Transverse colon (tissue), 4 donors: ENCODE measurements at regions not wholly inside any gene's neighbourhood (a gene's known extent, or its start where the extent isn't known, plus 50 kb on each side); places are given as distances from the start of the nearest gene placed in this dataset.

ENCODE experiments used
- DNase-seq: peaks from one replicate; pipeline ENCODE4 v3.0.0-alpha.2; 2019
- H3K27ac ChIP-seq, 4 donors: fragments of 200-600 bp; sonication (generic); 2 replicates each; pipeline ENCODE4 v1.5.1; 2016 to 2018; ENCODE audit warnings: inconsistent platforms in 4 of 4
- H3K27me3 ChIP-seq: fragments of 200-600 bp; sonication (generic); 2 replicates; pipeline ENCODE4 v1.5.1; 2017; ENCODE audit warnings: inconsistent platforms
- H3K36me3 ChIP-seq, 4 donors: fragments of 200-600 bp; sonication (generic); 2 replicates each; pipeline ENCODE4 v1.5.1; 2017 to 2019; ENCODE audit warnings: inconsistent platforms in 4 of 4
- H3K4me1 ChIP-seq, 4 donors: fragments of 200-600 bp; sonication (generic); 2 replicates each; pipeline ENCODE4 v1.5.1; 2017 to 2020; ENCODE audit warnings: inconsistent platforms in 4 of 4
- H3K4me3 ChIP-seq, 4 donors: fragments of 200-600 bp; sonication (generic); 1 replicate in 1 of 4; 2 replicates in 3 of 4; pipeline versions ENCODE4 v1.5.1 to v1.6.1; 2017 to 2019; ENCODE audit warnings: inconsistent platforms in 4 of 4
- H3K9me3 ChIP-seq, 2 donors: fragments of 200-600 bp; sonication (generic); 2 replicates each; pipeline ENCODE4 v1.5.1; 2017 to 2019; ENCODE audit warnings: inconsistent platforms in 2 of 2
- EP300 ChIP-seq: sonication (generic); formaldehyde crosslinking; IDR thresholded peaks from one replicate; pipeline ENCODE4 v1.6.1; 2017; ENCODE audit warnings: antibody characterized with exemption, low read depth
- POLR2A ChIP-seq: fragments of 450-650 bp; IDR thresholded peaks from one replicate; pipeline ENCODE4 v1.6.1; 2016; ENCODE audit warnings: antibody characterized with exemption, mild to moderate bottlenecking, moderate library complexity
- POLR2AphosphoS5 ChIP-seq, 3 donors: sonication (generic); formaldehyde crosslinking; IDR thresholded peaks; one replicate each; pipeline ENCODE4 v1.6.1; 2016; ENCODE audit warnings: antibody characterized with exemption in 3 of 3
- WGBS, 2 donors: methylation state at CpG; one replicate each; pipeline ENCODE4 v1.1.5; 2018; ENCODE audit warnings: low coverage in 1 of 2; 5-methylcytosine and 5-hydroxymethylcytosine counted together
- in situ Hi-C, 4 donors: fragments of 200-750 bp; cut with MboI; loops; one replicate each; pipeline versions ENCODE4 v1.15.0 to v1.15.1; 2017; ENCODE audit warnings: low sequenced_read_pairs in 3 of 4, low pct_ligation_motif_present in 1 of 4, low pct_unique_long_range_greater_than_20kb in 1 of 4
- intact Hi-C: fragments of 100-400 bp; cut with DNase I; formaldehyde crosslinking; loops from one replicate; pipeline ENCODE4 v1.15.1; 2023; ENCODE audit warnings: low total_unique reads
- TF ChIP-seq, protein P1 (sequence below), 5 experiments: fragments of 200-600 bp in 3 of 5; fragments of 450-650 bp in 2 of 5; sonication (generic) in 3 of 5; IDR thresholded peaks; 1 replicate in 2 of 5; 2 replicates in 3 of 5; pipeline ENCODE4 v1.5.1; 2016 to 2017; ENCODE audit warnings: antibody characterized with exemption in 5 of 5, inconsistent platforms in 3 of 5, mild to moderate bottlenecking in 2 of 5, moderate library complexity in 1 of 5

DNA sequence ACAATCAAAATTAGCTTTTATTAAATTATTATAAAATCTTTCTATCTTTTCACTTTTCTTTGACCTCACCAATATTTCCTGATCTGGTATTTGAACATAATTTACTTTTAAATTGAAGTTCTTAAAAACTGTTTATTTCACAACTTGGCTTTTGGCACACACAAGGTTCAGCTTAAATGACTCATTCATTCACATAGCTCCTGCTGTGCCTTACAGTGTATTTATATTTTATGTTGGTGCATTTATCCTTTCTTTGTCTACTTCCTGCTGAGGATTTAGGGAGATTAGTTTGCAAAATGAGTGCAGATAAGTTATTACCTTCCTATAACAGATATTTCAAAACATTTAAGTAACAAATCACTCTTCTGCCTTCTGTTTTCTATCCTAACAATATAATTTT, 430.6 kb downstream of the DTHD1 start:
- no peak for TF ChIP-seq POLR2A
- TF ChIP-seq EP300, result no peak
- TF ChIP-seq POLR2AphosphoS5 (IDR thresholded peaks at IDR 0.05), result no peak
- TF ChIP-seq, protein P1, sequence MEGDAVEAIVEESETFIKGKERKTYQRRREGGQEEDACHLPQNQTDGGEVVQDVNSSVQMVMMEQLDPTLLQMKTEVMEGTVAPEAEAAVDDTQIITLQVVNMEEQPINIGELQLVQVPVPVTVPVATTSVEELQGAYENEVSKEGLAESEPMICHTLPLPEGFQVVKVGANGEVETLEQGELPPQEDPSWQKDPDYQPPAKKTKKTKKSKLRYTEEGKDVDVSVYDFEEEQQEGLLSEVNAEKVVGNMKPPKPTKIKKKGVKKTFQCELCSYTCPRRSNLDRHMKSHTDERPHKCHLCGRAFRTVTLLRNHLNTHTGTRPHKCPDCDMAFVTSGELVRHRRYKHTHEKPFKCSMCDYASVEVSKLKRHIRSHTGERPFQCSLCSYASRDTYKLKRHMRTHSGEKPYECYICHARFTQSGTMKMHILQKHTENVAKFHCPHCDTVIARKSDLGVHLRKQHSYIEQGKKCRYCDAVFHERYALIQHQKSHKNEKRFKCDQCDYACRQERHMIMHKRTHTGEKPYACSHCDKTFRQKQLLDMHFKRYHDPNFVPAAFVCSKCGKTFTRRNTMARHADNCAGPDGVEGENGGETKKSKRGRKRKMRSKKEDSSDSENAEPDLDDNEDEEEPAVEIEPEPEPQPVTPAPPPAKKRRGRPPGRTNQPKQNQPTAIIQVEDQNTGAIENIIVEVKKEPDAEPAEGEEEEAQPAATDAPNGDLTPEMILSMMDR (IDR thresholded peaks at IDR 0.05), result no peak
- Histone ChIP-seq H3K27me3 (no peaks in the 10 kb centered on the region), H3K4me3 (no peak overlapping the region), H3K27ac (no peak overlapping the region), H3K9me3 (no peaks in the 10 kb centered on the region), H3K4me1 (no peaks in the 10 kb centered on the region), H3K36me3 (no peaks in the 10 kb centered on the region)
- in situ Hi-C loops (no loop called here), intact Hi-C loops (no loop called here)
- DNase-seq, result no peak

DNA sequence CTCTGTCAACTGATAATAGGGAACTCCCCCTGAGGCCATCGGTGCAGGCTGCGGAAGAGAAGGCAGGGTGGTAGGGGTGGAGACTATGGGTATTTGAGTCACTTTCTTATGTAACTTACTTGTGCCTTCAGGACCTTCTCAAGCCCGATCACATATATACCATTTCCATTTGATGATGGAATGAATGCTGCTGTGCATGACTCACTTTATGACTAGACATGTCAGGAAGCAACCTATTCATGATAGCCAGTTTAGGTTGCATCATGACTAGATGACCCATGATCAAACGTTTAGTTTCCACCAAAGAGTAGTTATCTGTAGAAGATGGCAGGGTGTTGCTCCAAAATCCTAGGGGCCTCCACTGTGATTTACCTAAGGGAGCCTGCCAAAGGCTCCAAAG, 435.5 kb downstream of the DTHD1 start:
- Histone ChIP-seq H3K4me1 (no peaks in the 10 kb centered on the region), H3K27ac (no peak overlapping the region), H3K36me3 (no peaks in the 10 kb centered on the region), H3K9me3 (no peaks in the 10 kb centered on the region), H3K4me3 (no peak overlapping the region), H3K27me3 (no peaks in the 10 kb centered on the region)
- TF ChIP-seq POLR2A (no peak), EP300 (no peak), POLR2AphosphoS5 (IDR thresholded peaks at IDR 0.05) (no peak)
- TF ChIP-seq, protein P1 (IDR thresholded peaks at IDR 0.05), result no peak
- intact Hi-C loops (no loop called here), in situ Hi-C loops (no loop called here)
- no peak for DNase-seq
- WGBS, 2 donors, result 91 to 93% methylated on average over 3 to 4 of the region's 4 CpGs

DNA sequence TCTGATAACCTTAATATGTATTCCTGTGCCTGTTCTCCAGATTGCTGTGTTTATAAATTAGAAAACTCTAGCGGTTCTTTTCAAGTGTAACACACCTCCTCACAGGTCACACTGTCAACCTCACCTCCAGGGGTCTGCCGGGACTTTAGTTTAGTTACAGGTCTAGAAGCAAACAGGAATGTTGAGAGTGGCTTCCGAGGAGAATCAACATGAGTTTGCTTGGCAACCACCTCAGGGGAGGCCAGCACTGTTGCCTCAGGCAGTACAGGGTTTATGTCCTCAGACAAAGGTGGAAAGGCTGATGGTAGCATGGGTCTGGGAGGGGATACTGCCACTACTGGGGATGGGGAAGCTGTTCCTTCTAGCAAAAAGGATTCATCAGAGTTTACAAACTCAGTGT, 438.0 kb downstream of the DTHD1 start:
- in situ Hi-C loops (no loop called here), intact Hi-C loops (no loop called here)
- TF ChIP-seq POLR2A, result no peak
- no peak for TF ChIP-seq EP300
- TF ChIP-seq, protein P1 (IDR thresholded peaks at IDR 0.05), result no peak
- no peak for TF ChIP-seq POLR2AphosphoS5 (IDR thresholded peaks at IDR 0.05)
- WGBS, 2 donors, result 70 to 78% methylated on average over 2 to 3 of the region's 3 CpGs
- Histone ChIP-seq H3K4me1 (no peaks in the 10 kb centered on the region), H3K9me3 (no peaks in the 10 kb centered on the region), H3K4me3 (no peak overlapping the region), H3K36me3 (no peaks in the 10 kb centered on the region), H3K27me3 (no peaks in the 10 kb centered on the region), H3K27ac (no peak overlapping the region)
- DNase-seq, result no peak

DNA sequence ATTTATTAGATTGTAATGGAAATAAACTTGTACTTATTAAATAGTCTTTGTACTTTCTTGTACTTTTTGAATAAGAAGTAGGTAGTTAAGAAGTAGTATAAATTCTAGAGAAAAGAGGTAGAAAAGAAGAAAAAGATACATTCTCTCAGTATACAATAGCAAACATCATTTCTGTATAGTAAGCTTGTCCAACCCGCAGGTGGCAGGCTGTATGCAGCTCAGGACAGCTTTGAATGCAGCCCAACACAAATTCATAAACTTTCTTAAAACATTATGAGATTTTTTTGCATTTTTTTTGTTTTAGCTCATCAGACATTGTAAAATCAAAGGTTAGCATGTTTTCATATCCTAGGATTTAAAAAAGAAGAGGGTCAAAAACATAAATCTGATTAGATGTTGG, 441.6 kb downstream of the DTHD1 start:
- no peak overlapping the region for H3K4me3 ChIP-seq
- in situ Hi-C loops, result no loop called here
- DNase-seq, result no peak
- intact Hi-C loops, result no loop called here
- 60 to 61% methylated on average over 1 of the region's 1 CpG for WGBS, 2 donors
- H3K9me3 ChIP-seq, result no peaks in the 10 kb centered on the region
- H3K27me3 ChIP-seq, result no peaks in the 10 kb centered on the region
- H3K4me1 ChIP-seq, result no peaks in the 10 kb centered on the region
- no peak overlapping the region for H3K27ac ChIP-seq
- TF ChIP-seq EP300, result no peak
- TF ChIP-seq, protein P1 (IDR thresholded peaks at IDR 0.05), result no peak
- TF ChIP-seq POLR2A, result no peak
- TF ChIP-seq POLR2AphosphoS5 (IDR thresholded peaks at IDR 0.05), result no peak
- no peaks in the 10 kb centered on the region for H3K36me3 ChIP-seq
